NCI-H748 treated with DMSO at 0.1 percent for 48 hours (cell line): ENCODE measurements at regions not wholly inside any gene's neighbourhood (a gene's known extent, or its start where the extent isn't known, plus 50 kb on each side); places are given as distances from the start of the nearest gene placed in this dataset.

Experiments
- DNase-seq: peaks from one replicate; lab custom pipeline; 2025; lab: John Stamatoyannopoulos, UW

DNA sequence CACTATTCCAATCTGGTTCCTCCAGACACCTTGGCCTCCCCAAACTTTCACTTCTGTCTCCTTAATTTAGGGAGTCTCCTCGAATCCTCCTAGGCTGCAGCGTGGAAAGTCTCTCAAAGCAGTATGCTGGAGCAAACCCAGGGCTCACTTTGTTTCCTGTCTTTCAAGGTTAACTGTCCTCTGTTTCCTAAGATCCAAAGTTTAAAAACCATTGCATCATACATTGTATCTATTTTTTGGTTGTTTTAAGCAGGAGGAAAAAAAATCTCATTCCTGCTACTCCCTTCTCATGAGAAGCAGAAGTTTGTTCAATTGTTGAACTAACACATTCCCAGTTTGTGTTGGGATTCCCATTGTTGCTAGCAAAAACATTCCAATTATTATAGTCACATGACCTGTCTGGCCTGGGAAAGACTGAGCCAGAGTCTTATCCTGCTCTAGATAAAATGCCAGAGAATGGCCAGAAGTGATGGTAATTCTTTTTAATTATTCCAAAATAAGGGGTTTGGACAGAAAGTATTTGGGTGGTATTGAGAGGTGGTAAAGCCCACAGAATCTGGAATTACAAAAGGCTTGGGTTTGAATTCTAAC lies 67.3 kb downstream of the HSPB8 start:
- no peak for DNase-seq

GRCh38 chr12:119247007-119247719 lies 68.4 kb downstream of the HSPB8 start:
- DNase-seq, result no peak

GRCh38 chr12:119247720-119248043 lies 69.0 kb downstream of the HSPB8 start:
- no peak for DNase-seq

- DNase-seq, result peak; percentile 51
Measured at GRCh38 chr12:119249383-119250155, 70.8 kb downstream of the HSPB8 start.

DNA sequence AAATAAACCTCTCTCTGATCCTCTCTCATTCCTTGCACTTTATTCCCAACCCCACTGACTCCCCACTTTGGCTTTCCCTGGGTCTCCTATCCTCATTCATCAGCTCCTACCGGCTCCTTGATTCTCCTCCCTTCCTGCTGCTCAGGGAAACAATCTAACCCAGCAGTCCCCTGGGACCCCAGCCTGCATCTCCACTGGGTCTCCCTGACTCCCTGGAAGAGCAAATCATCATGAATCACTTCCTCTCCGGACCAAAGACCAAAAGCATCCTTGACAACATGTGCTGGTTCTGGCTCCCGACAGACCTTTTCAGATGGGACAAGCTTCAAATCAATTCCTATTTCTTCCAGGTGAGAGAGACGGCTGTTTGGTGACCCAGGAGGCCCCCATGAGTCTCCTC lies 76.6 kb downstream of the HSPB8 start:
- no peak for DNase-seq

DNA sequence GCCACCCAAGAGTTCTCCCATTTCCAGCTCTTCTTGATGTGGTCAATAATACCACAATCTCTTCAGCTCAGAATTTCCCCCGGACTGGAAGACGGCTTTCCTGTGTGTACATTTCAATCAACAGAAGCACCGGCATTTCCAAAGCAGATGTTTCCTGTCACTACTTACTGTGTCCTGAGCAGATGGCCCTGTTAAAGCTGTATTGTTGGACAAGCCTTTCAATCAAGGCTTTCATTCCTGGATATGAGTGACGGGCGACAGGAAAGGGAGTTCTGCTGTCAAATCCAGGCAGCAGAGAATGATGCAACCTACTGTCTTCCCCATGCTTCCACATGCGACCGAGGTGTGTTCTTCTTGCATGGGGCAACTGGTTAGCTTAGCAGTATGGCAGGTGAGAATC lies 76.4 kb upstream of the CCDC60 start:
- DNase-seq, result peak; percentile 77

DNA sequence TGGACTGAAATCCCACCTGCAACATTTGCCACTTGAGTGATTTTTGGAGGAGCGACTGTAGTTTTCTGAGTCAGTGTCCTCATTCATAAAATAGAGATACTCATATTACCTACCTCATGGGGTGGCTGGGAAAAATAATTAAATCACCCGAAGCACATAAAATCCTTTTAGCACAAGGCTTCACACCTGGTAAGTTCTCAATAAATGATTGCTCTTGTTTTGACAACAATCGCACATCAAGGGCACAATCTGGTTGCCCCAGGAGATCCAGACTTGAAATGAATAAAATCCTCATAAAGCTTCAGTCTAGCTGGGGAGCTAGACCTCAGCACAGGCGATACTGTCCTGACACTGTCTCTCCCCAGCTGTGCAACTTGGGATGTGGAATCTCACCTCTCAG lies 76.0 kb upstream of the CCDC60 start:
- peak; percentile 68 for DNase-seq

GRCh38 chr12:119259484-119259883 lies 75.0 kb upstream of the CCDC60 start:
- no peak for DNase-seq

DNA sequence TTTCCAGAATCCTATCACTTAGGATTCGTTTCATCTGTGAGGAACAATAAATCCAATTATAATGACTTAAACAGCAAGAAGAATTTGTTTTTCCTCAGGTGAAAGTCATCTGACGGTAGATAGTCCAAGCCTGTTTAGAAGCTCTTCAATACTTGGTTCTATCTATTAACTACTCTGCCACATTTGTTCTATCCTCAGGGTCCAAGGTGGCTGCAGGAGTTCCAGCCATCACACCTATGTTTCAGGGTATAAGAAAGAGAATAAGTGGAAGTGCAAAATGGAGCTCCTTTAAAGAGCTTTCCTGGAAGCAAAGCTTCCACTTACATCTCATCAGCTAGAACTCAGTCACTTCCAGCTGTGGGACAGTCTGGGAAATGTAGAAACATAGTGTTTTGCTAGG lies 72.1 kb upstream of the CCDC60 start:
- DNase-seq, result no peak

DNA sequence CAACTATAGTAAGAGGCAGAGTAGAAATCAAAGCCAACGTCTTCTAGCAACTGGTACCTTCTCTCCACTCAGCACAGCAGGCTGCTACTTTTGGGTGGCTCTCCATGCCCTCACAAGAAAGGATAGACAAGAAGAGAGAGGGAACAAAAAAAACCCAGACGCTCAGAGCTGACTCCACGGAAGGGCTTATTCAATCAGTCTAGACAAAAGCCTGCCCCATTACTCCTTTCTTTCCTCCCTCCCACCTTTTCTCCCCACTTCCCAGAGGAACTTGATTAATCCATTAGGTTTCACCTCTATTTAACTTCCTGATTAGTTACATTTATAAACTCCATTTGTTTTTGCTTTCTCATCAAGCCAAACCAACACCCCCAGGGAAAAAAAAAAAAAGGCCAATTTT lies 71.1 kb upstream of the CCDC60 start:
- no peak for DNase-seq

DNA sequence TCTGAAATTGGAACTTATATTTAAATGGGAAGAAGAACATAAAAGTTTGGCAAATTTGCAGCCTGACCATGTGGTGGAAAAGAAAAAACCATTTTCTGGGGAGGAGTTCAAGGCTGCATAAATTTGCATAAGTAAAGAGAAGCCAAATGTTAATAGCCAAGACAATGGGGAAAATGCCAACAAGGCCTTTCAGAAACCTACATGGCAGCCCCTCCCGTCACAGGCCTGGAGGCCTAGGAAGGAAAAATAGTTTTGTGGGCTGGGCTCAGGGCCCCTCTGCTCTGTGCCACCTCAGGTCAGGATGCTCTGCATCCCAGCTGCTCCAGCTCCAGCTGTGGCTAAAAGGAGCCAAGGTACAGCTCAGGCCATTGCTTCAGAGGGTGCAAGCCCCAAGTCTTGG lies 67.6 kb upstream of the CCDC60 start:
- no peak for DNase-seq

DNA sequence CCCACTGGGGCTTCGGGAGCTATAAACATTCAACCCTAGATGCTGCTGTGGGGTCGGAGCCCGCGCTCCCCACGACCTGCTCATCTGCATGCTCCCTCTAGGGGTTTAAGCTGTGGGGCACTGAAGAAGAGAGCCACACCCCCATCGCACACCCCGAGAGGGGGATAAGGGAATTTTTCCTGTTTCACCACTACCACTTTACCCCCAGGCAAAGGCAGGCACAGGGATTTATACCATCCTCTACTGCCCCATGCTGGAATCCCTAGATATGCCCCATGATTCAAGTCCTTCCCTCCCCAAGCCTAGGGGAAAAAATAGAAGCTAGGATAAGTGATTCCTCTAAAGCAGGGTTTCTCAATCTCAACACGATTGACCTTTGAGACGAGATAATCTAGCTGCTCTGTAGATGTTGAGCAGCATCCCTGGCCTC lies 59.9 kb upstream of the CCDC60 start:
- DNase-seq, result no peak

- DNase-seq, result no peak
Measured at GRCh38 chr12:119283310-119283709, 51.2 kb upstream of the CCDC60 start.
